H9 (cell line): ENCODE measurements at regions not wholly inside any gene's neighbourhood (a gene's known extent, or its start where the extent isn't known, plus 50 kb on each side); places are given as distances from the start of the nearest gene placed in this dataset.

ENCODE experiments used
- DNase-seq: peaks from one replicate; pipeline ENCODE4 v3.0.0-alpha.2; 2017
- H2AFZ ChIP-seq: one replicate; pipeline ENCODE4 v1.6.1; 2013; ENCODE audit warnings: mild to moderate bottlenecking, low read length, control low read depth, moderate library complexity
- H2AK5ac ChIP-seq: 2 replicates; pipeline ENCODE4 v1.6.1; 2013; ENCODE audit warnings: low read length, control low read depth, mixed read lengths; ENCODE audit not compliant: insufficient read length
- H2BK120ac ChIP-seq: one replicate; pipeline ENCODE4 v1.6.1; 2013; ENCODE audit warnings: low read depth, mild to moderate bottlenecking, low read length, control low read depth, inconsistent platforms; ENCODE audit not compliant: poor library complexity, severe bottlenecking
- H2BK12ac ChIP-seq: 2 replicates; pipeline ENCODE4 v1.6.1; 2013; ENCODE audit warnings: low read length, control low read depth, mixed read lengths, low read depth; ENCODE audit not compliant: insufficient read length
- H2BK15ac ChIP-seq: 2 replicates; pipeline ENCODE4 v1.6.1; 2013; ENCODE audit warnings: low read depth, low read length, control low read depth
- H2BK20ac ChIP-seq: one replicate; pipeline ENCODE4 v1.6.1; 2013; ENCODE audit warnings: low read depth, mild to moderate bottlenecking, low read length, control low read depth, inconsistent platforms; ENCODE audit not compliant: poor library complexity, severe bottlenecking
- H2BK5ac ChIP-seq: 2 replicates; pipeline ENCODE4 v1.6.1; 2013; ENCODE audit warnings: low read length, control low read depth, mixed read lengths; ENCODE audit not compliant: insufficient read length
- H3K14ac ChIP-seq: 2 replicates; pipeline ENCODE4 v1.6.1; 2013; ENCODE audit warnings: low read length, control low read depth; ENCODE audit not compliant: insufficient read depth
- H3K18ac ChIP-seq: 2 replicates; pipeline ENCODE4 v1.6.1; 2013; ENCODE audit warnings: low read depth, mild to moderate bottlenecking, mixed read lengths, low read length, control low read depth; ENCODE audit not compliant: insufficient read length
- H3K23ac ChIP-seq: 2 replicates; pipeline ENCODE4 v1.6.1; 2013; ENCODE audit warnings: low read length, control low read depth, mixed read lengths, low read depth; ENCODE audit not compliant: insufficient read length
- H3K23me2 ChIP-seq: 2 replicates; pipeline ENCODE4 v1.6.1; 2013; ENCODE audit warnings: low read depth, mild to moderate bottlenecking, mixed read lengths, low read length, control low read depth; ENCODE audit not compliant: insufficient read length, poor library complexity, severe bottlenecking
- H3K27ac ChIP-seq: 2 replicates; pipeline ENCODE4 v1.5.1; 2013; ENCODE audit warnings: low read length, control low read depth, mixed read lengths, low read depth; ENCODE audit not compliant: insufficient read length
- H3K27me3 ChIP-seq: 2 replicates; pipeline ENCODE4 v1.6.1; 2013; ENCODE audit warnings: low read length, control low read depth, inconsistent platforms; ENCODE audit not compliant: insufficient read depth
- H3K4ac ChIP-seq: 2 replicates; pipeline ENCODE4 v1.6.1; 2013; ENCODE audit warnings: low read depth, mild to moderate bottlenecking, control low read depth, inconsistent platforms, low read length, moderate library complexity
- H3K4me1 ChIP-seq: 2 replicates; pipeline ENCODE4 v1.6.1; 2013; ENCODE audit warnings: low read length, control low read depth, inconsistent platforms; ENCODE audit not compliant: insufficient read depth
- H3K4me2 ChIP-seq: 2 replicates; pipeline ENCODE4 v1.6.1; 2013; ENCODE audit warnings: low read length, control low read depth, mixed read lengths; ENCODE audit not compliant: insufficient read length, insufficient read depth
- H3K56ac ChIP-seq: 2 replicates; pipeline ENCODE4 v1.6.1; 2013; ENCODE audit warnings: low read depth, mild to moderate bottlenecking, mixed read lengths, low read length, control low read depth; ENCODE audit not compliant: insufficient read length
- H3K79me1 ChIP-seq: 2 replicates; pipeline ENCODE4 v1.6.1; 2013; ENCODE audit warnings: low read depth, mild to moderate bottlenecking, moderate library complexity, low read length, control low read depth, inconsistent platforms; ENCODE audit not compliant: insufficient read depth, poor library complexity, severe bottlenecking
- H3K79me2 ChIP-seq: 2 replicates; pipeline ENCODE4 v1.6.1; 2013; ENCODE audit warnings: low read length, control low read depth, inconsistent platforms; ENCODE audit not compliant: insufficient read depth
- H3K9ac ChIP-seq: 2 replicates; pipeline ENCODE4 v1.6.1; 2013; ENCODE audit warnings: low read length, control low read depth, mixed read lengths; ENCODE audit not compliant: insufficient read length; ENCODE audit errors: extremely low read depth
- H3K9me3 ChIP-seq: one replicate; pipeline ENCODE4 v1.6.1; 2013; ENCODE audit warnings: low read depth, low read length, inconsistent platforms; ENCODE audit not compliant: control insufficient read depth
- H3T11ph ChIP-seq: one replicate; pipeline ENCODE4 v1.6.1; 2013; ENCODE audit warnings: mild to moderate bottlenecking, low read length, control low read depth, inconsistent platforms
- H4K20me1 ChIP-seq: one replicate; pipeline ENCODE4 v1.6.1; 2013; ENCODE audit not compliant: control insufficient read depth, insufficient read length, insufficient read depth
- H4K5ac ChIP-seq: 2 replicates; pipeline ENCODE4 v1.6.1; 2013; ENCODE audit warnings: low read depth, mild to moderate bottlenecking, mixed read lengths, low read length, control low read depth; ENCODE audit not compliant: insufficient read length
- H4K8ac ChIP-seq: replicated peaks from 2 replicates; pipeline ENCODE4 v1.6.1; 2013; ENCODE audit warnings: low read length, control low read depth, mixed read lengths, low read depth; ENCODE audit not compliant: insufficient read length
- H4K91ac ChIP-seq: 2 replicates; pipeline ENCODE4 v1.6.1; 2013; ENCODE audit warnings: low read depth, mild to moderate bottlenecking, moderate library complexity, mixed read lengths, low read length, control low read depth; ENCODE audit not compliant: insufficient read length
- H3K27ac Mint-ChIP-seq, 3 experiments: 2 replicates in 2 of 3; 3 replicates in 1 of 3; pipeline ENCODE4 v1.8.0; 2020 to 2021; ENCODE audit warnings: mixed read lengths in 3 of 3, mild to moderate bottlenecking in 1 of 3, moderate library complexity in 1 of 3
- H3K27me3 Mint-ChIP-seq: 2 replicates; pipeline ENCODE4 v1.8.0; 2021; ENCODE audit warnings: low read depth, mild to moderate bottlenecking, moderate library complexity, mixed read lengths
- H3K36me3 Mint-ChIP-seq, 3 experiments: 2 replicates in 2 of 3; 3 replicates in 1 of 3; pipeline ENCODE4 v1.8.0; 2020 to 2021; ENCODE audit warnings: low read depth in 3 of 3, mixed read lengths in 3 of 3; ENCODE audit not compliant: insufficient read depth in 1 of 3
- H3K4me1 Mint-ChIP-seq, 2 experiments: 2 replicates each; pipeline ENCODE4 v1.8.0; 2020; ENCODE audit warnings: mixed read lengths in 2 of 2
- H3K4me3 Mint-ChIP-seq, 2 experiments: 2 replicates in 1 of 2; 3 replicates in 1 of 2; pipeline ENCODE4 v1.8.0; 2020 to 2021; ENCODE audit warnings: mild to moderate bottlenecking in 2 of 2, mixed read lengths in 2 of 2, moderate library complexity in 1 of 2
- H3K9me3 Mint-ChIP-seq, 2 experiments: 2 replicates in 1 of 2; 3 replicates in 1 of 2; pipeline ENCODE4 v1.8.0; 2020; ENCODE audit warnings: mild to moderate bottlenecking in 2 of 2, mixed read lengths in 2 of 2, moderate library complexity in 1 of 2
- CTCF ChIP-seq: fragments of 200-600 bp; sonication (generic); conservative IDR thresholded peaks from 3 replicates; pipeline ENCODE4 v1.8.0; 2021; ENCODE audit warnings: antibody characterized with exemption, mild to moderate bottlenecking
- WGBS: extraction: QIAGEN DNeasy Blood & Tissue Kit; methylation state at CpG from one replicate; pipeline ENCODE4 v1.1.7; 2013; ENCODE audit warnings: missing lambda C conversion rate, low lambda C conversion rate, mixed read lengths; ENCODE audit not compliant: insufficient read length; ENCODE audit errors: extremely low coverage; 5-methylcytosine and 5-hydroxymethylcytosine counted together

DNA sequence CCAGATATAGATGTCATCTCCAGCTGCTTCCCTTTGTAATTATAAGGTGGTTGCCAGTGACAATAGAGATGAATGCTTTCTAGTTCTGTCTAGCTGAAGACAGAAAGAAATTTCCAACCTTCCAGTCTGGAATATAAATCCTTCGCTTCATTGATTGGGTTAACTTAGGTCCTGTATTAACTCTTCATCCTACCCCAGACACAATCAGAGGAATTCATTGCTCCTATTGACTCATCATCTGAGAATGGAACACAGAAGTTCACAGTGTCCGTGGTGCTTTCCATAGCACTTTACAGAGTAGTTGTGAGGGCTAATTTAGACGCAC, 241.4 kb downstream of the NFKBIZ start:
- Mint-ChIP-seq H3K27me3 (no peaks in the 10 kb centered on the region), H3K27ac (no peak overlapping the region), H3K4me1 (peaks cover 0 to 2% of the 10 kb centered on the region in 2 experiments; a peak in 1 of 4 replicates), H3K9me3 (no peaks in the 10 kb centered on the region; a peak in 1 of 5 replicates), H3K4me3 (no peak overlapping the region), H3K36me3 (no peaks in the 10 kb centered on the region)
- Histone ChIP-seq H3K79me2 (no peaks in the 10 kb centered on the region), H3K14ac (no peak overlapping the region), H3T11ph (no peak overlapping the region), H2BK15ac (no peak overlapping the region), H3K23ac (no peak overlapping the region), H3K18ac (no peak overlapping the region), H3K4me2 (no peak overlapping the region), H2BK5ac (no peak overlapping the region), H3K4me1 (no peaks in the 10 kb centered on the region), H4K20me1 (no peaks in the 10 kb centered on the region), H3K79me1 (no peaks in the 10 kb centered on the region), H2BK12ac (no peak overlapping the region), H3K56ac (no peak overlapping the region), H3K23me2 (no peaks in the 10 kb centered on the region), H4K91ac (no peak overlapping the region), H3K4ac (no peak overlapping the region), H4K8ac (no peak overlapping the region), H3K9ac (no peak overlapping the region), H2BK20ac (no peak overlapping the region), H3K9me3 (no peaks in the 10 kb centered on the region), H2AFZ (no peak overlapping the region), H3K27me3 (no peaks in the 10 kb centered on the region), H2BK120ac (no peak overlapping the region), H3K27ac (no peak overlapping the region), H4K5ac (no peak overlapping the region), H2AK5ac (no peak overlapping the region)
- WGBS, result no CpG with 5 or more reads among the region's 3 CpGs
- DNase-seq, result no peak
- TF ChIP-seq CTCF, result no peak
